Lung (tissue), 11 donors: ENCODE measurements at regions not wholly inside any gene's neighbourhood (a gene's known extent, or its start where the extent isn't known, plus 50 kb on each side); places are given as distances from the start of the nearest gene placed in this dataset.
A peak's percentile ranks its signal among the peaks of the same experiment; 100 is the strongest.

Experiments used
- ATAC-seq: fragments of 200-7000 bp; cut with Tn5 transposase; one replicate; pipeline ENCODE4 v1.9.1; 2020; ENCODE audit warnings: moderate number of reproducible peaks; ENCODE audit not compliant: insufficient read depth, low FRiP score
- DNase-seq, 3 donors: peaks; one replicate each; pipeline ENCODE4 v3.0.0-alpha.2; 2013 to 2017
- H3K27ac ChIP-seq, 2 donors: one replicate each; pipeline ENCODE4 v1.5.1; 2013; ENCODE audit warnings: mild to moderate bottlenecking in 2 of 2, moderate library complexity in 2 of 2, control low read depth in 1 of 2, inconsistent platforms in 1 of 2, low read depth in 1 of 2, low read length in 1 of 2
- H3K27me3 ChIP-seq, 3 donors: one replicate each; pipeline ENCODE4 v1.5.1; 2013; ENCODE audit warnings: low read length in 2 of 3; ENCODE audit not compliant: control insufficient read depth in 3 of 3, insufficient read depth in 3 of 3
- H3K36me3 ChIP-seq, 4 donors: one replicate each; pipeline ENCODE4 v1.5.1; 2013; ENCODE audit warnings: low read length in 4 of 4, mild to moderate bottlenecking in 1 of 4, moderate library complexity in 1 of 4; ENCODE audit not compliant: control insufficient read depth in 4 of 4, insufficient read depth in 4 of 4
- H3K4me1 ChIP-seq, 5 donors: one replicate each; pipeline ENCODE4 v1.5.1; 2013; ENCODE audit warnings: low read length in 5 of 5, mild to moderate bottlenecking in 2 of 5, moderate library complexity in 1 of 5; ENCODE audit not compliant: control insufficient read depth in 5 of 5, insufficient read depth in 5 of 5
- H3K4me3 ChIP-seq: one replicate; pipeline ENCODE4 v1.5.1; 2013; ENCODE audit warnings: mild to moderate bottlenecking, control low read depth, moderate library complexity
- H3K9ac ChIP-seq, 2 donors: one replicate each; pipeline ENCODE4 v1.5.1; 2013; ENCODE audit warnings: low read length in 2 of 2, control low read depth in 1 of 2; ENCODE audit not compliant: insufficient read depth in 1 of 2
- H3K9me3 ChIP-seq, 4 donors: one replicate each; pipeline ENCODE4 v1.5.1; 2013; ENCODE audit warnings: low read length in 3 of 4, mild to moderate bottlenecking in 1 of 4, moderate library complexity in 1 of 4; ENCODE audit not compliant: control insufficient read depth in 4 of 4, insufficient read depth in 3 of 4
- CTCF ChIP-seq: IDR thresholded peaks from 2 replicates; pipeline ENCODE4 v1.5.1; 2012; ENCODE audit warnings: mild to moderate bottlenecking; ENCODE audit errors: control extremely low read depth, extremely low read depth
- whole genome bisulfite sequencing, 2 donors: extraction: QIAGEN DNeasy Blood & Tissue Kit; methylation state at CpG; one replicate each; pipeline ENCODE4 v1.1.7; 2013; 5-methylcytosine and 5-hydroxymethylcytosine counted together
- donor health status: control.
- donor health status: control.
- donor health status: Bipolar disorder and iron deficiency.
- donor health status: healthy.
- donor health status: DM: yes; HTN: yes; CAD: no.

- Histone ChIP-seq H3K9me3 (peaks cover 0 to 5% (median 2%) of the 10 kb centered on the region in 4 donors), H3K36me3 (no peaks in the 10 kb centered on the region), H3K27ac (no peak overlapping the region), H3K27me3 (no peaks in the 10 kb centered on the region), H3K9ac (no peak overlapping the region), H3K4me3 (no peak overlapping the region), H3K4me1 (no peaks in the 10 kb centered on the region)
- ATAC-seq (no peak), DNase-seq (no peak)
- TF ChIP-seq CTCF: no peak
Measured at GRCh38 chr7:13309535-13309934, 622.1 kb downstream of the ARL4A start.

GRCh38 chr7:13312307-13312706, 624.9 kb downstream of the ARL4A start:
- 90 to 95% methylated on average over 5 of the region's 5 CpGs for WGBS, 2 donors
- Histone ChIP-seq H3K27me3 (no peaks in the 10 kb centered on the region), H3K4me3 (no peak overlapping the region), H3K4me1 (no peaks in the 10 kb centered on the region), H3K9me3 (peaks cover 0 to 9% (median 3%) of the 10 kb centered on the region in 4 donors), H3K36me3 (no peaks in the 10 kb centered on the region), H3K9ac (no peak overlapping the region), H3K27ac (no peak overlapping the region)
- ATAC-seq: no peak
- DNase-seq: no peak
- TF ChIP-seq CTCF: no peak

GRCh38 chr7:13320333-13320732, 632.9 kb downstream of the ARL4A start:
- no peak for ATAC-seq
- Histone ChIP-seq H3K9me3 (no peaks in the 10 kb centered on the region), H3K4me3 (no peak overlapping the region), H3K36me3 (no peaks in the 10 kb centered on the region), H3K4me1 (no peaks in the 10 kb centered on the region), H3K27ac (no peak overlapping the region), H3K9ac (no peak overlapping the region), H3K27me3 (no peaks in the 10 kb centered on the region)
- no peak for TF ChIP-seq CTCF
- no peak for DNase-seq

GRCh38 chr7:13321316-13321715, 633.9 kb downstream of the ARL4A start:
- no peaks in the 10 kb centered on the region for H3K27me3 ChIP-seq
- H3K9ac ChIP-seq: no peak overlapping the region
- DNase-seq: peak in 1 of 3 donors; percentile 8
- TF ChIP-seq CTCF: no peak
- no peaks in the 10 kb centered on the region for H3K4me1 ChIP-seq
- ATAC-seq: no peak
- 61 to 73% methylated on average over 2 of the region's 2 CpGs for WGBS, 2 donors
- no peaks in the 10 kb centered on the region for H3K36me3 ChIP-seq
- no peak overlapping the region for H3K4me3 ChIP-seq
- no peak overlapping the region for H3K27ac ChIP-seq
- no peaks in the 10 kb centered on the region for H3K9me3 ChIP-seq
